Thyroid gland (tissue), 4 donors: ENCODE measurements at regions not wholly inside any gene's neighbourhood (a gene's known extent, or its start where the extent isn't known, plus 50 kb on each side); places are given as distances from the start of the nearest gene placed in this dataset.

Experiments used
- CTCF ChIP-seq, 6 experiments: fragments of 200-600 bp in 3 of 6; fragments of 450-650 bp in 3 of 6; sonication (generic) in 3 of 6; IDR thresholded peaks; one replicate each; pipeline ENCODE4 v1.5.1; 2016 to 2019; ENCODE audit warnings: antibody characterized with exemption in 6 of 6, mild to moderate bottlenecking in 2 of 6, inconsistent platforms in 1 of 6, moderate library complexity in 1 of 6
- POLR2A ChIP-seq, 2 donors: fragments of 450-650 bp; IDR thresholded peaks; one replicate each; pipeline ENCODE4 v1.6.1; 2017; ENCODE audit warnings: antibody characterized with exemption in 2 of 2, mild to moderate bottlenecking in 2 of 2, moderate library complexity in 1 of 2

- TF ChIP-seq CTCF (IDR thresholded peaks at IDR 0.05) (peak in 1 of 6 experiments; percentile 13), POLR2A (IDR thresholded peaks at IDR 0.05) (no peak)
Observed at GRCh38 chr10:113980408-113981087, 63.1 kb upstream of the ADRB1 start.
